SK-N-SH treated with all-trans-retinoic acid at 6 μM for 48 hours (cell line): ENCODE measurements at regions not wholly inside any gene's neighbourhood (a gene's known extent, or its start where the extent isn't known, plus 50 kb on each side); places are given as distances from the start of the nearest gene placed in this dataset.

Source experiments
- ATAC-seq: fragments of 200-7000 bp; cut with Tn5 transposase; 3 replicates; pipeline ENCODE4 v1.9.1; 2020; ENCODE audit warnings: mild to moderate bottlenecking, moderate library complexity
- ARNTL ChIP-seq: fragments of 450-650 bp; formaldehyde crosslinking; IDR thresholded peaks from 2 replicates; pipeline ENCODE4 v1.5.0; 2020; ENCODE audit warnings: low read depth, mild to moderate bottlenecking, moderate library complexity, borderline replicate concordance
- BACH2 ChIP-seq: fragments of 250-450 bp; sonication (Bioruptor Pico); IDR thresholded peaks from 2 replicates; pipeline ENCODE4 v1.9.0; 2021; ENCODE audit warnings: mild to moderate bottlenecking, borderline replicate concordance
- CREB5 ChIP-seq: fragments of 250-450 bp; sonication (Bioruptor Pico); IDR thresholded peaks from 2 replicates; pipeline ENCODE4 v1.5.1; 2020; ENCODE audit warnings: low read depth, mild to moderate bottlenecking, moderate library complexity
- CSDC2 ChIP-seq: fragments of 250-450 bp; sonication (Bioruptor Pico); IDR thresholded peaks from 2 replicates; pipeline ENCODE4 v1.5.0; 2020; ENCODE audit warnings: mild to moderate bottlenecking, moderate library complexity
- CSRNP3 ChIP-seq: fragments of 250-450 bp; sonication (Bioruptor Pico); IDR thresholded peaks from 2 replicates; pipeline ENCODE4 v1.5.1; 2021; ENCODE audit warnings: mild to moderate bottlenecking, moderate library complexity
- ESRRG ChIP-seq: fragments of 250-450 bp; sonication (Bioruptor Pico); IDR thresholded peaks from 2 replicates; pipeline ENCODE4 v1.6.1; 2021; ENCODE audit warnings: mild to moderate bottlenecking
- GLIS3 ChIP-seq: fragments of 250-450 bp; sonication (Bioruptor Pico); IDR thresholded peaks from 2 replicates; pipeline ENCODE4 v1.5.0; 2020; ENCODE audit warnings: mild to moderate bottlenecking, moderate library complexity
- ISL1 ChIP-seq: fragments of 250-450 bp; sonication (Bioruptor Pico); IDR thresholded peaks from 2 replicates; pipeline ENCODE4 v2.1.2; 2022; ENCODE audit warnings: mild to moderate bottlenecking, moderate library complexity
- OSR1 ChIP-seq: fragments of 250-450 bp; sonication (Bioruptor Pico); IDR thresholded peaks from 2 replicates; pipeline ENCODE4 v1.8.0; 2022; ENCODE audit warnings: moderate library complexity, mild to moderate bottlenecking, inconsistent platforms
- PATZ1 ChIP-seq: fragments of 250-450 bp; sonication (Bioruptor Pico); IDR thresholded peaks from 2 replicates; pipeline ENCODE4 v1.8.0; 2020; ENCODE audit warnings: mild to moderate bottlenecking, moderate library complexity, borderline replicate concordance
- POU6F1 ChIP-seq: fragments of 250-450 bp; sonication (Bioruptor Pico); IDR thresholded peaks from 2 replicates; pipeline ENCODE4 v1.8.0; 2021; ENCODE audit warnings: low read depth, mild to moderate bottlenecking, moderate library complexity, borderline replicate concordance
- PPARA ChIP-seq: fragments of 250-450 bp; sonication (Bioruptor Pico); IDR thresholded peaks from 2 replicates; pipeline ENCODE4 v1.5.0; 2020; ENCODE audit warnings: mild to moderate bottlenecking, borderline replicate concordance
- RARB ChIP-seq: fragments of 250-450 bp; sonication (Bioruptor Pico); IDR thresholded peaks from 2 replicates; pipeline ENCODE4 v1.8.0; 2021; ENCODE audit warnings: mild to moderate bottlenecking, moderate library complexity
- SNAI2 ChIP-seq: fragments of 250-450 bp; sonication (Bioruptor Pico); IDR thresholded peaks from 2 replicates; pipeline ENCODE4 v1.5.0; 2020; ENCODE audit warnings: mild to moderate bottlenecking, moderate library complexity
- TCF4 ChIP-seq: fragments of 250-450 bp; sonication (Bioruptor Pico); IDR thresholded peaks from 2 replicates; pipeline ENCODE4 v1.8.0; 2021; ENCODE audit warnings: mild to moderate bottlenecking, moderate library complexity, borderline replicate concordance
- TOX ChIP-seq: fragments of 250-450 bp; sonication (Bioruptor Pico); IDR thresholded peaks from 2 replicates; pipeline ENCODE4 v1.8.0; 2021; ENCODE audit warnings: mild to moderate bottlenecking, moderate library complexity, borderline replicate concordance
- TSHZ2 ChIP-seq: fragments of 250-450 bp; sonication (Bioruptor Pico); IDR thresholded peaks from 2 replicates; pipeline ENCODE4 v1.5.0; 2020; ENCODE audit warnings: mild to moderate bottlenecking, moderate library complexity
- ZC3H10 ChIP-seq: fragments of 250-450 bp; sonication (Bioruptor Pico); IDR thresholded peaks from 2 replicates; pipeline ENCODE4 v1.5.1; 2021; ENCODE audit warnings: mild to moderate bottlenecking, moderate library complexity
- ZFP3 ChIP-seq: fragments of 250-450 bp; sonication (Bioruptor Pico); IDR thresholded peaks from 2 replicates; pipeline ENCODE4 v1.5.0; 2020; ENCODE audit warnings: mild to moderate bottlenecking, moderate library complexity
- ZFP30 ChIP-seq: fragments of 450-650 bp; formaldehyde crosslinking; IDR thresholded peaks from 2 replicates; pipeline ENCODE4 v1.5.0; 2022; ENCODE audit warnings: mild to moderate bottlenecking, moderate library complexity
- ZNF70 ChIP-seq: fragments of 450-650 bp; formaldehyde crosslinking; IDR thresholded peaks from 2 replicates; pipeline ENCODE4 v1.5.0; 2020; ENCODE audit warnings: mild to moderate bottlenecking, moderate library complexity
- ZNF8 ChIP-seq: fragments of 450-650 bp; formaldehyde crosslinking; IDR thresholded peaks from 2 replicates; pipeline ENCODE4 v1.5.0; 2020; ENCODE audit warnings: mild to moderate bottlenecking, moderate library complexity

GRCh38 chr11:90764691-90765090 is 541.8 kb upstream of the CHORDC1 start:
- no peak for ATAC-seq
- TF ChIP-seq GLIS3 (CRISPR knock-in tag) (no peak), POU6F1 (CRISPR knock-in tag) (no peak), ARNTL (CRISPR knock-in tag) (no peak), ESRRG (CRISPR knock-in tag) (no peak), CREB5 (CRISPR knock-in tag) (no peak), ZFP3 (CRISPR knock-in tag) (no peak), TCF4 (CRISPR knock-in tag) (no peak), PATZ1 (CRISPR knock-in tag) (no peak), BACH2 (CRISPR knock-in tag) (no peak), TSHZ2 (no peak), CSDC2 (no peak), ZFP30 (CRISPR knock-in tag) (no peak), ZNF8 (CRISPR knock-in tag) (no peak), RARB (CRISPR knock-in tag) (no peak), TOX (CRISPR knock-in tag) (no peak), OSR1 (CRISPR knock-in tag) (no peak), ZC3H10 (CRISPR knock-in tag) (no peak), SNAI2 (CRISPR knock-in tag) (no peak), CSRNP3 (CRISPR knock-in tag) (no peak), ISL1 (CRISPR knock-in tag) (no peak)

GRCh38 chr11:90757849-90758494 is 535.1 kb upstream of the CHORDC1 start:
- no peak for TF ChIP-seq CSRNP3 (CRISPR knock-in tag)
- no peak for TF ChIP-seq OSR1 (CRISPR knock-in tag)
- TF ChIP-seq TCF4 (CRISPR knock-in tag) = no peak
- TF ChIP-seq PPARA = no peak
- no peak for TF ChIP-seq ZNF70 (CRISPR knock-in tag)
- no peak for TF ChIP-seq ISL1 (CRISPR knock-in tag)
- TF ChIP-seq RARB (CRISPR knock-in tag) = no peak
- TF ChIP-seq ZFP3 (CRISPR knock-in tag) = no peak
- no peak for TF ChIP-seq ZNF8 (CRISPR knock-in tag)
- no peak for TF ChIP-seq PATZ1 (CRISPR knock-in tag)
- no peak for TF ChIP-seq TOX (CRISPR knock-in tag)
- no peak for TF ChIP-seq BACH2 (CRISPR knock-in tag)
- no peak for TF ChIP-seq ARNTL (CRISPR knock-in tag)
- no peak for TF ChIP-seq GLIS3 (CRISPR knock-in tag)
- TF ChIP-seq, all 23 proteins: peak for 0
- ATAC-seq = no peak
